HEK293T (cell line): ENCODE measurements at regions not wholly inside any gene's neighbourhood (a gene's known extent, or its start where the extent isn't known, plus 50 kb on each side); places are given as distances from the start of the nearest gene placed in this dataset.

Source experiments
- CTCF ChIA-PET: fragments of 350-600 bp; formaldehyde crosslinking; extraction: SDS; loops from one replicate; lab custom pipeline; 2021; ENCODE audit warnings: antibody characterized with exemption, inconsistent platforms; lab: Yijun Ruan, JAX
- POLR2A ChIA-PET: fragments of 350-600 bp; formaldehyde crosslinking; extraction: SDS; loops from one replicate; lab custom pipeline; 2020; ENCODE audit warnings: antibody characterized with exemption, inconsistent platforms; lab: Yijun Ruan, JAX
- DNase-seq: peaks from one replicate; pipeline ENCODE4 v3.0.0; 2012; ENCODE audit warnings: mixed read lengths; ENCODE audit errors: extremely low spot score
- ARNT ChIP-seq: fragments of 450-650 bp; IDR thresholded peaks from 2 replicates; pipeline ENCODE4 v1.6.1; 2017; ENCODE audit warnings: mild to moderate bottlenecking
- BHLHE40 ChIP-seq: fragments of 450-650 bp; IDR thresholded peaks from 2 replicates; pipeline ENCODE4 v1.6.1; 2016; ENCODE audit warnings: mild to moderate bottlenecking, moderate library complexity, borderline replicate concordance
- CTBP1 ChIP-seq: fragments of 450-650 bp; IDR thresholded peaks from 2 replicates; pipeline ENCODE4 v1.6.1; 2016; ENCODE audit warnings: borderline replicate concordance
- ELF4 ChIP-seq: fragments of 450-650 bp; IDR thresholded peaks from 2 replicates; pipeline ENCODE4 v1.6.1; 2017; ENCODE audit warnings: antibody characterized with exemption
- FOXA1 ChIP-seq: fragments of 450-650 bp; IDR thresholded peaks from 2 replicates; pipeline ENCODE4 v1.6.1; 2016; ENCODE audit warnings: mild to moderate bottlenecking
- FOXK2 ChIP-seq: fragments of 450-650 bp; IDR thresholded peaks from 2 replicates; pipeline ENCODE4 v1.6.1; 2016; ENCODE audit warnings: mild to moderate bottlenecking
- FOXM1 ChIP-seq: fragments of 450-650 bp; IDR thresholded peaks from 2 replicates; pipeline ENCODE4 v1.6.1; 2017; ENCODE audit warnings: mild to moderate bottlenecking, borderline replicate concordance
- HDGF ChIP-seq: fragments of 450-650 bp; IDR thresholded peaks from 2 replicates; pipeline ENCODE4 v1.6.1; 2017; ENCODE audit warnings: antibody characterized with exemption, borderline replicate concordance
- L3MBTL2 ChIP-seq: fragments of 450-650 bp; conservative IDR thresholded peaks from 2 replicates; pipeline ENCODE4 v1.6.1; 2016; ENCODE audit warnings: mild to moderate bottlenecking
- LEF1 ChIP-seq: fragments of 450-650 bp; IDR thresholded peaks from 2 replicates; pipeline ENCODE4 v1.6.1; 2017; ENCODE audit warnings: mild to moderate bottlenecking, borderline replicate concordance
- NFRKB ChIP-seq: fragments of 450-650 bp; IDR thresholded peaks from 2 replicates; pipeline ENCODE4 v1.6.1; 2016; ENCODE audit warnings: mild to moderate bottlenecking, moderate library complexity
- SP1 ChIP-seq: fragments of 450-650 bp; IDR thresholded peaks from 2 replicates; pipeline ENCODE4 v1.6.1; 2017
- SUZ12 ChIP-seq: fragments of 450-650 bp; IDR thresholded peaks from 2 replicates; pipeline ENCODE4 v1.6.1; 2016; ENCODE audit warnings: mild to moderate bottlenecking
- TARDBP ChIP-seq: fragments of 450-650 bp; IDR thresholded peaks from 2 replicates; pipeline ENCODE4 v1.6.1; 2016
- ZNF384 ChIP-seq: fragments of 450-650 bp; IDR thresholded peaks from 2 replicates; pipeline ENCODE4 v1.6.1; 2016
- TF ChIP-seq, protein P1 (sequence below): fragments of 450-650 bp; IDR thresholded peaks from 2 replicates; pipeline ENCODE4 v1.6.1; 2016

GRCh38 chr16:24668481-24669061, 60.9 kb upstream of the TNRC6A start:
- POLR2A ChIA-PET, result no interaction called here
- no peak for TF ChIP-seq L3MBTL2
- no peak for TF ChIP-seq TARDBP
- no peak for TF ChIP-seq BHLHE40
- no peak for TF ChIP-seq FOXK2
- TF ChIP-seq HDGF, result no peak
- no peak for TF ChIP-seq ARNT
- TF ChIP-seq LEF1, result no peak
- TF ChIP-seq FOXM1, result no peak
- no peak for TF ChIP-seq ZNF384
- no peak for TF ChIP-seq SP1
- TF ChIP-seq, protein P1, sequence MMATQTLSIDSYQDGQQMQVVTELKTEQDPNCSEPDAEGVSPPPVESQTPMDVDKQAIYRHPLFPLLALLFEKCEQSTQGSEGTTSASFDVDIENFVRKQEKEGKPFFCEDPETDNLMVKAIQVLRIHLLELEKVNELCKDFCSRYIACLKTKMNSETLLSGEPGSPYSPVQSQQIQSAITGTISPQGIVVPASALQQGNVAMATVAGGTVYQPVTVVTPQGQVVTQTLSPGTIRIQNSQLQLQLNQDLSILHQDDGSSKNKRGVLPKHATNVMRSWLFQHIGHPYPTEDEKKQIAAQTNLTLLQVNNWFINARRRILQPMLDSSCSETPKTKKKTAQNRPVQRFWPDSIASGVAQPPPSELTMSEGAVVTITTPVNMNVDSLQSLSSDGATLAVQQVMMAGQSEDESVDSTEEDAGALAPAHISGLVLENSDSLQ, result no peak
- TF ChIP-seq SUZ12, result no peak
- no peak for TF ChIP-seq NFRKB
- CTCF ChIA-PET, result no interaction called here
- DNase-seq, result no peak

DNA sequence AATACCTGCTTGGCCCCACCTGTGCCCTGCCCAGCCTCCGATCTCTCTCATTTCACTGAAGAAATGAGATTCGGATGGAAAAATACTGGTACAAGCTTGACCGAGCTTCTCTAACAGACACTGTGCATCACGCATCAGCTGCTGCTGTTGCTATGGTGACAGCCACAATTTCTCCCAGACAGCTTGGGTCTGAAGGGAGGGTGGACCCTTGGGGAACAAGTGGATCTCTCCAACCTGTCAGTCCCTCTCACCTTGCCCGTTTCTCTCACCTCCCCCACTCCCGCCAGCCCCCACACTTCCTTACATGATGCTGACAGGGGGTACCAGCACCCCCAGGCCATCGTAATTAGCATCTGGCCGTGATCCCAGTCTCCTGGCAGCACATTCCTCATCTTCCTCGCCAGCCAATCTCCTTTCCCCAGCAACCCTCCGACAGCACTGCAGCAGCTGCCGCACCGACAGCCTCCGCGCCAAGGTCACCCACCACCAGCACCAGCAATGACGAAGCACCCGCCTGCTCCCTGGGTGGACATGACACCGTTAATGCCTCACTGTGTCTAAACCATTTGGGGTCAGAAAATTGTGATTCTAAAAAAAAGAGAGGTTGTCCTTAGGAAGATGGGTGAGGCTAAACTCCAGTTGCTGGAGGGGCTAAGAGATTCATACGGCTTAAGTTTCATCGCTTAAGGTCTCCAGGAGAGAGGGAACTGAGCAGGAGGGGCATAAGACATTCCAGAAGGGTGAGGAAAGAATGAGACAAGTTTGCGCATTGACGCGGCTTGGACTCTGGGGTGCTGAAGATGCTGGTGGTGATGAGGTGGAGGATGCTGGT, 58.6 kb upstream of the TNRC6A start:
- no peak for DNase-seq
- CTCF ChIA-PET, result interaction anchor here (1.0 kb wide), 1 partner anchor 13 kb away, joined by 3 read pairs; no protein-coding TSS in a partner anchor

DNA sequence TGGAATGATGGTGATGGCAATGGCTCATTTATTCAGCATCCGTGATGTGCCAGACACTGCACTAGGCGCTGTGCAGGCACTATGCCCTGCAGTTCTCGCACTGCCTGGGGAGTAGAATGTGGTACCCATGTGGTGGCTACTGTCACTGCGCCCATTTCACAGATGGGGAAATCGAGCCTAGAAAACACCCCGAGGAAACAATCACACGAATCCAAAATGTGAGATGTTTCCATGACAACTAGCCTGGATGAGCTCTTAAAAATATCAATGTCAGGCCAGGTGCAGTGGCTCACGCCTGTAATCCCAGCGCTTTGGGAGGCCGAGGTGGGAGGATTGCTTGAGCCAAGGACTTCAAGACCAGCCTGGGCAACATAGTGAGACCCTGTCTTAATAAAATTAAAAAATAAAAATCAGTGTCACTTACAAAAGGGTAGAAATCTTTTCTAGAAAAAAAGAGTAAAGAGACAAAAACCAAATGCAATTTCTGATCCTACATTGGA, 57.9 kb upstream of the TNRC6A start:
- DNase-seq, result no peak
- CTCF ChIA-PET, result interaction anchor here (1.0 kb wide), 1 partner anchor 13 kb away, joined by 3 read pairs; no protein-coding TSS in a partner anchor
- POLR2A ChIA-PET, result no interaction called here
- no peak for TF ChIP-seq ARNT
- no peak for TF ChIP-seq ELF4
- no peak for TF ChIP-seq BHLHE40
- TF ChIP-seq, protein P1, result no peak
- TF ChIP-seq CTBP1, result no peak
- TF ChIP-seq SUZ12, result no peak
- TF ChIP-seq SP1, result no peak
- no peak for TF ChIP-seq HDGF
- no peak for TF ChIP-seq FOXM1
- TF ChIP-seq FOXK2, result no peak
- no peak for TF ChIP-seq ZNF384
- no peak for TF ChIP-seq NFRKB
- no peak for TF ChIP-seq L3MBTL2
- no peak for TF ChIP-seq FOXA1
- no peak for TF ChIP-seq LEF1
- TF ChIP-seq TARDBP, result no peak

More for the DNA sequence above, 58.6 kb upstream of the TNRC6A start:
- TF ChIP-seq FOXM1, result no peak
- TF ChIP-seq TARDBP, result no peak
- POLR2A ChIA-PET, result no interaction called here

DNA sequence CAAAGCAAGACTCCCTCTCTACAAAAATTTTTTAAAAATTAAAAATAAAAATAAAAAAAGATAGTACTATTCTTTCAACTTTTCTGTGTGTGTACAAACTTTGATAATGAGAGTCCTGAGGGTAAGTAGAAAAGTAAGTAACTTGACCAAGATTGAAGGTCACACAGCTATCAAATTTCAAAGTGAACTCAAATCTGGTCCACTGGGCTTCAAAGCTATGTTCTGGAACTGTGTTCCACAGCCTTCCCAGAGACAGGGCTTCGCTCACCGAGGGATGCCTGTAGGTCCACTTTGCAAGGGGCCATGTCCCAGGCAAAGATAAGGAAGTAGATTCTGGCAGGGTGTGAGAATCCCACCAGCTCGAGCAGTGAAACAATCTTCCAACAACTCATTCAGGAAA, 56.3 kb upstream of the TNRC6A start:
- ChIA-PET POLR2A (no interaction called here), CTCF (no interaction called here)
- no peak for DNase-seq
- TF ChIP-seq LEF1 (no peak), SP1 (no peak), FOXK2 (no peak), BHLHE40 (no peak), FOXM1 (no peak), L3MBTL2 (no peak), ZNF384 (no peak), TARDBP (no peak), NFRKB (no peak), ARNT (no peak), HDGF (no peak), SUZ12 (no peak), FOXA1 (no peak), ELF4 (no peak), CTBP1 (no peak)
- TF ChIP-seq, protein P1, result no peak

- DNase-seq, result no peak
- TF ChIP-seq FOXM1 (no peak), ZNF384 (no peak), L3MBTL2 (no peak), NFRKB (no peak), BHLHE40 (no peak), SUZ12 (no peak), CTBP1 (no peak), SP1 (no peak), LEF1 (no peak), FOXA1 (no peak), FOXK2 (no peak), ARNT (no peak), ELF4 (no peak), TARDBP (no peak), HDGF (no peak)
- TF ChIP-seq, protein P1, result no peak
- ChIA-PET CTCF (interaction anchor here (0.6 to 0.8 kb wide), 2 partner anchors 20 to 165 kb away, joined by 3 to 4 read pairs; no protein-coding TSS in a partner anchor), POLR2A (no interaction called here)
Observed at GRCh38 chr16:24674877-24675276, 54.6 kb upstream of the TNRC6A start.
